ENCODE measurements at regions not wholly inside any gene's neighbourhood (a gene's known extent, or its start where the extent isn't known, plus 50 kb on each side); places are given as distances from the start of the nearest gene placed in this dataset.
A peak's percentile ranks its signal among the peaks of the same experiment; 100 is the strongest.

GRCh38 chr3:102162251-102162650 lies 272.6 kb upstream of the ZPLD1 start:
- DNase-seq (no peak), ATAC-seq (no peak)
- intact Hi-C loops (cut with micrococcal nuclease), result loop anchor here (5.0 kb wide), 1 partner anchor 385 kb away; no protein-coding TSS in a partner anchor

DNA sequence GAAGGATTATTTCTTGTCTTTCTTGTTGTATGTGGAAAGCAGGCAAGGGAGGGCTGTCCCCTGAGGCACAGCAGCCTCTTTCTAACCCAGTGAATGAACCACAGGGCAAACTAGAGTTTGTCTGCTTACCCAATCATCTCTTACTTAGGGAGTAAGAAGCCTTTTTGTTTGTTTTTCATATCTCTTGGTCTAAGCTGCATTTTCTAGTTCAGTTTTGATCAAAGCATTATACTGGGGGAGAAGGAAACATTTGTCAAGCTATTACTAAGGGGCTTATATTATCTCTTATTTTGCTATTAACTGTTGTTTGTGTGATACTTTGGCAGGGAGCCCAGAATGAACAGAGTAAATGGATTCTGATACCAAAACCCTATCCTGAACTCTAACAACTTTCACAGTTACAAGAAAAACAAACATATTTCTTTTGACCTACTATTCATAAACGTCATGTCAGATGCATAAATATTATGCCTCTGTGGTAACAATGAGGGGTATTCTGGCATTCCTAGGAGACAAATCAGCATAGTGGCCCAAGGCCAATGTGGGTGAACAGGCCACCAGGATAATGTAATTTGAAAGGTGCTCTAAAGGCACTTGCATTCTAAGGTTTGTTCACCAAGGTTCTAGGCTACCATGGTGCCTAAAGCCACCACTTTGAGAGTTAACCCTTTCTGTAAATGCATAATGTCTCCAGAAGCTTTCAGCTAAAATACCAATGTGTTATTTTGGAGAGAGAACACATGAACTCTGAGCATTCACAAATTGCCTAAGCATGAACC lies 271.6 kb upstream of the ZPLD1 start:
- ATAC-seq (peak; percentile 95), DNase-seq (peak; percentile 59)
- intact Hi-C loops (cut with micrococcal nuclease), result loop anchor here (5.0 kb wide), 1 partner anchor 384 kb away; no protein-coding TSS in a partner anchor

GRCh38 chr3:102163818-102164154 lies 271.0 kb upstream of the ZPLD1 start:
- intact Hi-C loops (cut with micrococcal nuclease), result loop anchor here (5.0 kb wide), 1 partner anchor 384 kb away; no protein-coding TSS in a partner anchor
- DNase-seq (no peak), ATAC-seq (no peak)

- DNase-seq (no peak), ATAC-seq (no peak)
- intact Hi-C loops (cut with micrococcal nuclease), result no loop called here
These were observed 269.4 kb upstream of the ZPLD1 start for GRCh38 chr3:102165367-102165766.

DNA sequence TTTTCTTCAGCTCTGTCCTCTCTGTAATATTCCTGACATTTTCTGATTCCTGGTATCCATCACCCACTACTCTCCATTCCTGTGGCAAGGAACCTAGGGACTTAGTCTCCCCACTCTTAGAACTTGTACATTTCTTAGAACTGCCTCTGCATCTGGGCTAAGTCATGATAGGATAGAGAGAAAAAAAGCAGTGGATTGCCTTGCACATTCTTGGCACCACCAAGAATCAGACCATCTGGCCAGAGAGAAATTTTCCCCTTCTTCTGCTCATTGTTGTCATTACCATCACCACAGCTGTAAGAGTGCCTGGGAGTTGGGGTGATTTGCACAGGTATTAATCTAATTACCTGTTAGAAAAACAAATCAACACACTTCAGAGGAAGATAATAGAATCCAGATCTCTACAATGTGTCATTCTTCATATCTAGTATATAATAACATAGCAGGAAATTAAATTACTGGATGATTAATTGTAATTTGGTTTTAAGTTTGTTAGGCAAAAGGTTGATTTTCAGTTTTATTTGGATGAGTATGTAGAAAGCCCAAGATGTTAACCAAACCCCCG lies 264.8 kb upstream of the ZPLD1 start:
- ATAC-seq, result peak; percentile 61
- intact Hi-C loops (cut with micrococcal nuclease), result no loop called here
- no peak for DNase-seq

DNA sequence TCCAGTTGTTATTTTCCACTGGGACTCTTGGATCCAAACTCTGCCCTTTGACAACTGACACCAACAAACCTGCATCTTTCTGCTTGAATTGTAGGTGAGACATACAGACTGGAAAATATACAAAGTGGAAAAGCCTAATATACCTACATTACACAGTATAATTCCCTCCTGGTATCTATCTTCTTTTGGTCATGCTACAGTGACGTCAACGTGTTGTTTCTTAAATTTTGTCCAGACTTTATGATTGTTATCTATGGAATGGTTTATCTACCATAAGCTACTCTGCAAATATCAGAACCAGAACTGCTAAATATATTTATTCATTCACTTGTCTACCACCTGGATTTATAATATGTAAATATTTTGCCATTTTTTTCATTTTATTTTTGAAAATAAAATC lies 264.3 kb upstream of the ZPLD1 start:
- no peak for DNase-seq
- intact Hi-C loops (cut with micrococcal nuclease), result no loop called here
- ATAC-seq, result no peak

DNA sequence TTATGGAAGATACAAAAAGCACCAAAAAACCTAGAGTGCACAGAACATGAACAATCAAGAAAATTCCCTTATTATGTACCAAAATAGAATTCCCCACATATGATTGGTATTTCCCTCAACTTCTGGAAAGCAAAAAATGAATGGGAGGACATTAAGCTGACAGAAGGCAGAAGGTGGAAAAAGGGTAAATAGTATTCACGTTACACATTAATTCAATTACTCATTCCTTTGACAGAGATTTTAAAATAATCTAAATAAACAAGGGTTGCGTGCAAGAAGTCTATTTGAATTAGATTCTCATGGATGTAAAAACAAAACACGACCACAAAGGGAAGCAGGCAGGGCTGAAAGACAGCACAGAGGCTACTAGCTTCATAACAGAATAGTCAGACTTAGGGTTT lies 260.5 kb upstream of the ZPLD1 start:
- ATAC-seq (no peak), DNase-seq (no peak)
- intact Hi-C loops (cut with micrococcal nuclease), result no loop called here

DNA sequence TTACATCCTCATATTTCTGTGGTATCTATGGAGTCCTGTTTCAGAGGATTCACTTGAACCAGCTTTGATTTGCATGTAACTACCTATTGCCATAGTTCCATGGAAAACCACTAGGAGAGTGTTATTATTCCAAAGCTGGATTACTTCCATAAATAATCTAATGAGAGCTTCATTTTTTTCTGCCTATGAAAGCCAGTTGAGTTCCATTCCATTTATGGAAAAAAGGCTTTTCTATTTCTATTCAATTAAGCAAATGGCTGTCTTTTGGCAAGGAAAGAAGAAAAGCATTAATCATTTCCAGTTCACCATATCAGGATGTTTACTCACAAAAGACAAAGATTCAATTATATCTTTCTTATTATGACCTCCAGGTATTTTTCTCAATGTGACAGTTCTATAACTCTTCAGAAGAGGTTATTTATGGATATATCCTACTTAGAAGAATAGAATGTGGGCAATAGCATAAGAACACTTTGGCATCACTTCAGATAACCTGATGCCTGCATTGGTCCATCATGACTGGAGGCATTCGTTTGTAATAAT lies 259.9 kb upstream of the ZPLD1 start:
- DNase-seq, result no peak
- no peak for ATAC-seq
- intact Hi-C loops (cut with micrococcal nuclease), result no loop called here

GRCh38 chr3:102176333-102177050 lies 258.3 kb upstream of the ZPLD1 start:
- DNase-seq (no peak), ATAC-seq (no peak)
- intact Hi-C loops (cut with micrococcal nuclease), result no loop called here

DNA sequence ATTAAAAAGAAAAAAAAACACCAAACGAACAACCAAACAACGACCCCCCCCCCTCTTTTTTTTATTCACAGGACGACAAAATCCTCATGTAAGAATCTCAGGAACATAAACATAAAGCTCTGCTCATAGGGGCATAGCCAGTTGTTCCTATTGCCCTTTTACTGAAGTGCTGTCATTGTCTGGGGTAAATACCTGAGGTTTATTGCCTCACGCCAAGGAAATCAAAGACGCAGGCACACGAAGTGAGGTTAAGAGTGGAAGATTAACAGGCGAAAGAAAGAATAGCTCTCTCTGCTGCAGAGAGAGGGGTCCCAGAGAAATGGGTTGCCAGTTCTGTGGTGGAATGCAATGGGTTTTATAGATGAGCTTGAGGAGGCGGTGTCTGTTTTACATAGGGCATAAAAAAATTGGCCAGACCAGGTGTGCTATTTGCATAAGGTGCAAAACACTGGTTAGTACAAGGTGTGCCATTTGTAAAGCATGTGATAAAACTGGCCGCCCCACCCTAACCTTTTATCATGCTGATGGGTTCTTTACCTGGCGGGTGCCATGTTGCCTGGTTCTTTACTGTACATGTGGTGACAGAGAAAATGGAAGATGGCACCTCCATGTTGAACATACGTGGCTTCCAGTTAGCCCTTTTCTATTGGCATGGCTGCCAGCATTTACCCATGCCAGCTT lies 257.6 kb upstream of the ZPLD1 start:
- ATAC-seq, result no peak
- intact Hi-C loops (cut with micrococcal nuclease), result no loop called here

GRCh38 chr3:102178817-102179216 lies 256.0 kb upstream of the ZPLD1 start:
- intact Hi-C loops (cut with micrococcal nuclease), result no loop called here

More for the DNA sequence above, 257.6 kb upstream of the ZPLD1 start:
- DNase-seq, result no peak

DNA sequence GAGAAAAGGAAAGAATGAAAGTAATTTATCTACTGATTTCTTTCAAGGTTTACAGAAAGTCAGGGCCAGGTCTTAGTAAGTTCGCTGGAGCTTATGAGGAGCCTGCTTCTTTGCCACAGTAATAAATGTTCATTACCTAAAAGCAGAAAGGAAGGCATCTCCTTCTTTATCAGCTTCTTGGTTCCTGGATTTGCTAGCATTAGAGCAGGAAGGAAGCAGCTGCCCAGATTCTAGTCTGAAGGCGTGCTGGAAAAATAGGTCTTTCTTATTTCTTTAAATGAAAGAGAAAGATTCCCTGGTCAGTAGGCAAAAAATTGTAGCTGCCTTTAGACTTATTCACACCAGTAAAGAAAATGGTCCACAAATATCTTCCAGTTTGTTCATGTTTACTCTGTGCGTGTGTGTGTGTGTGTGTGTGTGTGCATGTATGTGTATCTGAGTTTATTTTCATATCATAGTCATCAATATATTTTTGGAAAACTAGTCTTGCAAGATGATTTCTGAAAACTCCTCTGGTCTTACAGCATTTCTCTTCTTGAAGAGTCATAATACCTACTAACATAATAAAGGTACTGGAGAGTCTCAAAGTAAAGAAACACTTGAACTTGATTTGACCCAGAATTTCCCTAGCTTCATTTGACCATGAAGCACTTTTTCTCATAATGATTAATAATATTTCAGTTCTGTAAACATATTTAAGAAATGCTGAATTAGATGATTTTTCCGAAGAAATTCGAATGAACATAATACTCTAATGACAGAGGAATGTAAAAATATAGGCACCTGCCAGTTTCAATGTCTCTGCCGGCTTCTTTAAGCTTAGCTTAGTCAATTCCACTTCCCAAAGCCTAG lies 255.3 kb upstream of the ZPLD1 start:
- intact Hi-C loops (cut with micrococcal nuclease), result no loop called here
- no peak for ATAC-seq

More at GRCh38 chr3:102178817-102179216, 256.0 kb upstream of the ZPLD1 start:
- DNase-seq, result no peak
- no peak for ATAC-seq

GRCh38 chr3:102180280-102180931 lies 254.4 kb upstream of the ZPLD1 start:
- ATAC-seq, result peak; percentile 85
- DNase-seq, result no peak
- intact Hi-C loops (cut with micrococcal nuclease), result no loop called here

More for the DNA sequence above, 255.3 kb upstream of the ZPLD1 start:
- DNase-seq, result no peak

GRCh38 chr3:102181175-102181920 lies 253.5 kb upstream of the ZPLD1 start:
- ATAC-seq (peak; percentile 57), DNase-seq (no peak)
- intact Hi-C loops (cut with micrococcal nuclease), result no loop called here

GRCh38 chr3:102182162-102182561 lies 252.7 kb upstream of the ZPLD1 start:
- intact Hi-C loops (cut with micrococcal nuclease), result no loop called here
- DNase-seq (no peak), ATAC-seq (peak; percentile 57)

DNA sequence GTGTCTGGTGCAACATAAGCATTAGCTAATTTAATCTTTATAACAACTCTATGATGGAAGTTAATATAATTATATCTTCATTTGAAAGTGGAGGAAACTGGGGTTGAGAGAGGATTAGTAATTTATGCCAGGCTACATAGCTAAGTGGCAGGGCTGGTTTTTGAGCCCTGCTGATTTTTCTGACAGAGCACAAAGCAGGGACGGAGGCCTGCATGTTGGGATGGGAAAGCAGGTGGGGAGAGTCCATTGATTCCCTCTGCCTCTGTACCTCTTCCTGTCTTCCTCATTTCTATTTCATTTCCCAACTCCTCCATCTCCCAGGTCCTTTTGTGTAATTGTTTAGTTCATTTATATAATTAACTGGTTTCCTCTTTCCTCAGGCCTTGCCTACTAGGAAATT lies 251.6 kb upstream of the ZPLD1 start:
- DNase-seq, result no peak
- ATAC-seq, result no peak
- intact Hi-C loops (cut with micrococcal nuclease), result no loop called here

DNA sequence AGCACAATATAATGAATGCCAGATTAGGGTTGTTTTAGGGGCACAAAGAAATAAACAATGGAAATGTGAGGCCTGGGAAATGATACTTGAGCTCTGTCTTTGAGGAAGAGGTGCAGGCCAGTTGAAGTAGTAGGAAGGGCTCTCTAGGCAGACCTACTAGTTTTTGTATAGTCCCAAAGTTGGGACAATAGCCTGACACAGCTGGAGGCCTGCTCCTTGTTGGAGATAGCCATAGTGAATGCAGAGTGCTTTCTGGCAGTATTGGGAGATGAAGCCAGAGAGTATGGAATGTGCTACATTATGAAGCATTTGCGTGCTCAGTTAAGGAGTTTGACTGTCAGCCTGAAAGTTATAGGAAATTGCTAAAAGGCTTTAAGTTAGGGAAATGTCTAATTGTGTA lies 251.2 kb upstream of the ZPLD1 start:
- intact Hi-C loops (cut with micrococcal nuclease), result no loop called here
- ATAC-seq, result no peak

More for the DNA sequence above, 251.2 kb upstream of the ZPLD1 start:
- no peak for DNase-seq
